HG03342 (cell line): ENCODE measurements at regions not wholly inside any gene's neighbourhood (a gene's known extent, or its start where the extent isn't known, plus 50 kb on each side); places are given as distances from the start of the nearest gene placed in this dataset.
"Not testable (repeated sequence)": the region's sequence is repeated elsewhere in the genome, so short reads cannot be mapped to it uniquely, and the experiment has no call there.

Experiments used
- ATAC-seq: cut with Tn5 transposase; IDR thresholded peaks from one replicate; pipeline ENCODE4 v1.9.1; 2021; ENCODE audit warnings: mild to moderate bottlenecking, moderate library complexity; ENCODE audit not compliant: unreplicated experiment

- ATAC-seq: no peak
Measured at GRCh38 chr1:59185163-59185860, 111.6 kb upstream of the FGGY start.

DNA sequence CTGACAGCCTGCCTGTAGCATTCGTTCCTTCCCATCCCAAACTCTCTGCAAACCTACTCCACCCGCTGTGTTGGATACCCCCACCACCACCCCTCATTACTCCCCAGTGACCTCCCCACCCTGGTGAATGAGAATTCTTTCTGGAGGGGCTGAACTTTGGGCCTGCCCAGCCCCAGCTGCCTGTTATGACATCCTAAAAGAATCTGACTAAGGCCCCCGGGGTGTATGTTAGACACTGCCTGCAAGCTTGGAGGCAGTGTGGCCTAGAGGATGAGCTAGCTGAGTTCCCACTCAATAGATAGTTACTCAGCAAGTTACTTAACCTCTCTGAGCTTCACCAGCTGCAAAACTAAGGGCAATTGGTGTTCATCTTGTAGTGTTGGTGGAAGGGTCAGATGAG lies 110.2 kb upstream of the FGGY start:
- no peak for ATAC-seq

- ATAC-seq: no peak
Measured at GRCh38 chr1:59188413-59189213, 108.3 kb upstream of the FGGY start.

DNA sequence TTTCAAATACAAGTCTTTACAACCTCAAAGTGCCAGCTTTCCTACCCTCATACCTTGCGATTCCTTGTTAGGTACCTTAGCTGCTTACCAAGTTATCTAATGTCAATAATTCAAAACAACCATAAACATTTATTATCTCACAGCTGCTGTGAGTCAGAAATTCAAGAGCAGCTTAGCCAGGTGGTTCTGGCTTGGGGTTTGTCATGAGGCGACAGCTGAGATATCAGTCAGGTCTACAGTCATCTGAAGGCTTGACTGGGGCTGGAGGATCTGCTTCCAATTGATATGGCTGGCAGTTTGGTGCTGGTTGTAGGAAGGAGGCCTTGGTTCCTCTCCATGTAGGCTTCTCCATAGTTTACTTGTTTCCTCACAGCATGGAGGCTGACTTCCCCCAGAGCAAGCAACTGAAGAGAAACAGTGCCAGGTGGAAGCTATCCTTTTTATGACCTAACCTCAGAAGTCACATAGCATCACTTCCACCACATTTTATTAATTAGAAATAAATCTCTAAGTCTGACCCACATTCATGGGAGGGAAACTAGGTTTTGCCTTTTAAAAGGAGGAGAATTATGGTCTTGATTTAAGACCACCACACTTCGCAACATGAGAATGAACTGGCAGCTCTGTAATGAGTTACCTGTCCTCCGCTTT lies 103.3 kb upstream of the FGGY start:
- ATAC-seq: no peak

DNA sequence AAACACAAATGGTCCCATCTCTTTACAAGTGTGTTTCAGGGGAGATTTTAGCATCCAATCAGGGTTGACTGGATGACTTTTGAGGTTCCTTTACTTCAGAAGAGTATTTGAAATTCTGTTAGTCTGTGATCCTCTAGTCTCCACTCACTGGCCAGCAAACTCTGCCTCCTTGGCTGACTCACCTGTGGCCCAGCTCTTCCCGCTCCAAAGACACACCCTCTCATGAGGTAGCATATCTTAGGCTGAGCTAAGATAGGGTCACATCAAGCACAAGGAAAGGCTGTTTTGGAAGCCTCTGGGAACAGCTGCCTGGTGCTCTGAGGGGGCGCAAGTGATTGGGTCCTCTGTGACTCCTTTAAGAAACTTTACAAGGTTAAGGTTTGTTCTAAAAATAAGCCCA lies 102.3 kb upstream of the FGGY start:
- no peak for ATAC-seq

DNA sequence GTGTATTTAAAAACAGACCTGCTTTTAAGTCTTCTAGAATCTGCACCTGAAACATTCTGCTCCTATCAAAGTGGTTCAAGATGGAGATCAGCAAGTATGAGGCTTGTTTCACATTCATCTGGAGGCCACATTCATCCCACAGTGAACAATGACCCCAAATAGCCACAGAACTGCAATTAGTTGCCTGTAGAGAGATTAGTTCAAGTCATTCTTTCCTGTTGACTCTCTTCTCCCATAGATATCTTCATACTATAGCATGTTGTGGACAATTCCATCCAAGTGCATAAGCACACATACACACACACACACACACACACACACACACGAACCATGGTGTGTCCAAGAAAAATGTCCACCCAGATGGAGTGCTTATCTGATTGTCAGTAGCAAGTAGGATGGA lies 101.7 kb upstream of the FGGY start:
- no peak for ATAC-seq

DNA sequence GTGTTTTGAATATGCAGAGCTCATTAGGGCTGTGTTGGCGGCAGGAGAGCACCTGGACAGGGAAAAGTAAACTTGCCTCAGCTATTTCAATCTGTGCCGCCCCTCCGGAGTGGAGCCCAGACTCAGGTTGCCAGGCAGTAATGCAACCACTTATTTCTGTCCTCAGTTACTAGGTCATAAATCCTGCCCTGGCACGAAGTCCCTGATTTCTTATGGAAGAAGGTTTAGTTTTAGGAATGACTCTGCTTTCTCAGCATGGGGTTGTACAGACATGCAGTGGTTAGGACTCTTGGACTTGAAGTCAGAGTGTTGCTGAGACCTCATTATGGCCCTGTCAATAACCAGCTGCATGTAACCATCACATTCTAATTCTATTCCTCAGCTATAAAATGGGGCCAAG lies 98.3 kb upstream of the FGGY start:
- ATAC-seq: no peak

- no peak for ATAC-seq
Measured at GRCh38 chr1:59199147-59199546, 97.7 kb upstream of the FGGY start.

DNA sequence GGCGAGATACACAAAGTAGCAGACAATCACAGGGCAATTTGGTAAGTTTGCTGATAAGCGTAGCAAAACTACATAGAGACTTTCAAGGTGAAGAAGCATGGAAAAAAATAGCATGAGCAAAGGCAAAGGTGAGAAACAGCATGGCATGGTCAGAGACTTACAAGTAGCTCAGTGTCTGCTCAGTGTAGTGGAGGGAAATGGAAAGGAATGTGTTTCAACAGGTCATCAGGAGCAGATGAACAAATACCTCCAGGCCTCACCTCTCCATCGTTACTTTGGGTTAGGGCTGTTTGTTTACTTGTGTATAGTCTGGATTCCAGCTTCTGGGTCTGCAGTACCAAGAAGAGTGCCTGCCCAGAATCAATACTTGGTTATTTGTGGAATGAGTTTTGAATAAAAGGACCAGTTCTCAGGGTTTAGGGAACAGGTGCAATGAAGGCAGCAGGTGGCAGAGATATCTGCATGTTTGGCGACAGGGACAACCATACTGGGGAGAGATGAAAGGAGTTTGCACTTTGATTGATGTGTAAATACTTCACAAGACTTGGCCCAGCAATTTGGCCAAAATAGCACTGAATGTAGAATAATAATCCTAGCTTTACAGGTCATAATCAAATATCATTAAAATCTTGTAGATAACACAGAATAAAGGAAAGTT lies 97.0 kb upstream of the FGGY start:
- no peak for ATAC-seq

DNA sequence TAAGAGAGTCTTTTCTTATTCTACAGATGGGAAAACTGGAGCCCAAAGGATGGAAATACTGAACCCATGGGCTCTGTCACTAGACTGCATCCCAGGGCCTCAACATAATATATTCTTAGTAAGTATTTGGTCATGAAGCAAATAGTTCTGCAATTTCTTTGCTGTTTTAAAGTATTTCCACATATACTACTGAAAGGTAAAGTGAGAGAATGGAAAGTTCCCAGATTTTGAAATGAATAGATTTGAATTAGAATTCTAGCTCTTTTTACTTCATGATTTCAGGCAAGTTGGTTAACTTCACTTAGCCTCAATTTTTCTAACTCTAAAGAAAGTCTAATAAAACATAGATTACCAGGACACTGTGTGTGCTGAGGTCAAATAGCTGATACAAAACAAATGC lies 95.6 kb upstream of the FGGY start:
- no peak for ATAC-seq

DNA sequence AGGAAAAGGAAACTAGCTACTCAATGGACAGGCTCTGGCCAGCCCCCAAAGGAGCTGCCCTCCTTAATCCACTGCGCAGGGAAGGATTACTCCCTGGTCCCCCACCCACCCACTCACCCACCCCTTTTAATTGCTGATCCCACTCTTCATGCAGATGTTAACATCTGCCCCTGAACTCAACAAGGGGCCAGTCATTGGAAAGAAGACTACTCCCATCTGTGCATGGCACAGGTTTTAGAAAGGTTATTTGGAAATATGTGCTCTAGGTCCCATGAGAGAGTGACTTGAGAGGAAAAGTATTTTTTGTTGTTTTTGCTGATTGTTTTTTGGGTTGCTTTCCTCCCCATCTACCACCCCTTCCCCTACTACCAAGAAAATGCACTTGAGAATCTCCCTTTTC lies 94.4 kb upstream of the FGGY start:
- no peak for ATAC-seq

DNA sequence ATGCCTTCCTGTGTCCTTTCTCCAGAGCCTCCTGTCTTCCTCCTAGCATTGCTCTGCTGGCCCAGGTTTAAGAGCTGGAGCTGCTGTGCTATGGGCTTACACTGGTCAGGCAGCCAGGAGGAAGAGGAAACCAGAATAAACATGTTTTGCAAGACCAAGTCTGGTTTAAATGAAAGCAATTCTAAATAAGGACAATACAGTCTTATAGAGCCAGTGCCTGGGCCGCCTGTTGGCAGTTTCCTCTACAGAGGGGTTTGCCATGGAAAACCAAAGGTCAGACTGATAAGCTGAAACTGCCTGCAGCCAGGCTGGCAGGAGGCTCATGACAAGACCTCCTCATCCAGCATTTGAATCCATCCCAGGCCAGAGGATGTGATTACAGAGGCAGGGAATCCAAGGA lies 92.9 kb upstream of the FGGY start:
- no peak for ATAC-seq

DNA sequence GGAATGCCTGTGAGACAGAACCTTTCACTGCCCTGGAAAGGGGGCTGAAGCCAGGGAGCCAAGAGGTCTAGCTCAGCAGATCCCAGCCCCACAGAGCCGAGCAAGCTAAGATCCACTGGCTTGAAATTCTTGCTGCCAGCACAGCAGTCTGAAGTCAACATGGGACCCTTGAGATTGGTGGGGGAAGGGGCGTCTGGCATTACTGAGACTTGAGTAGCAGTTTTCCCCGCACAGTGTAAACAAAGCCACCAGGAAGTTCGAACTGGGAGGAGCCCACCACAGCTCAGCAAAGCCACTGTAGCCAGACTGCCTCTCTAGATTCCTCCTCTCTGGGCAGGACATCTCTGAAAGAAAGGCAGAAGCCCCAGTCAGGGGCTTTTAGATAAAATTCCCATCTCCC lies 90.3 kb upstream of the FGGY start:
- ATAC-seq: not testable (repeated sequence)

DNA sequence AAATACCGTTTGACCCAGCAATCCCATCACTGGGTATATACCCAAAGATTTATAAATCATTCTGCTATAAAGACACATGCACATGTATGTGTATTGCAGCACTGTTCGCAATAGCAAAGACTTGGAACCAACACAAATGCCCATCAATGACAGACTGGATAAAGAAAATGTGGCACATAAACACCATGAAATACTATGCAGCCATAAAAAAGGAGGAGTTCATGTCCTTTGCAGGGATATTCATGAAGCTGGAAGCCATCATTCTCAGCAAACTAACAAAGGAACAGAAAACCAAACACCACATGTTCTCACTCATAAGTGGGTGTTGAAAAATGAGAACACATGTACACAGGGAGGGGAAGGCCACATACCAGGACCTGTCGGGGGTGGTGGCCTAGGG lies 86.5 kb upstream of the FGGY start:
- ATAC-seq: not testable (repeated sequence)

DNA sequence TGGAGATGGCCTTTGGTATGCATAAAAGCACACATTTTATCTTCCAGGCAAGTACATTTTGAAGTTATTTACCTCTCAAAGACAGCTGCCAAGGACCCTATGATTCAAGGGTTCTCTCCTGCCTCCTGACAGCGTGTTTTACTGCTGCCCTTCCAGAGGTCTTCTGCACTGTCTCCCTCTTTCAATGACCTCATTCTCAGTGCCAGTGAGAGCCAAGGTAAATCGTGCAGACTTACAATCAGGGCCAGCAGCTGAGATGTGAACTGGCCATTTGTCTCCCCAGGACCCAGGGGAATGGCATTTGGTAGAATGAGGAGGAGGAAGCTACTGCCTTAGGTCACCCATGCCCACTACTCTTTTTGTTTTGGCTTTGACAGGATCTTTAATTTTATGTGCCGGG lies 84.2 kb upstream of the FGGY start:
- ATAC-seq: no peak

GRCh38 chr1:59214248-59215208 lies 82.4 kb upstream of the FGGY start:
- ATAC-seq: no peak

- no peak for ATAC-seq
Measured at GRCh38 chr1:59215766-59216291, 81.1 kb upstream of the FGGY start.

DNA sequence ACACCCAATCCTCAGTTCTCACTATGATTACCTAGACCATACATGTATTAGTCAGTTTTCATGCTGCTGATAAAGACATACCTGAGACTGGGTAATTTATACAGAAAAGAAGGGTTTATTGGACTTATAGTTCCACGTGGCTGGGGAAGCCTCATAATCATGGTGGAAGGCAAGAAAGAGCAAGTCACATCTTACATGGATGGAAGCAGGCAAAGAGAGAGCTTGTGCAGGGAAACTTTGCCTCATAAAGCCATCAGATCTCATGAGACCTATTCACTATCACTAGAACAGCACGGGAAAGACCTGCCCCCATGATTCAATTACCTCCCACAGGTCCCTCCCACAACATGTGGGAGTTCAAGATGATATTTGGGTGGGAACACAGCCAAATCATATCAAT lies 79.5 kb upstream of the FGGY start:
- ATAC-seq: not testable (repeated sequence)

GRCh38 chr1:59218521-59219236 lies 78.2 kb upstream of the FGGY start:
- no peak for ATAC-seq

- ATAC-seq: no peak
Measured at GRCh38 chr1:59219916-59220315, 77.0 kb upstream of the FGGY start.
